ENCODE measurements at regions not wholly inside any gene's neighbourhood (a gene's known extent, or its start where the extent isn't known, plus 50 kb on each side); places are given as distances from the start of the nearest gene placed in this dataset.

GRCh38 chr2:161063946-161064306 is 96.3 kb upstream of the TANK start:
- TF ChIP-seq CTCF (IDR thresholded peaks at IDR 0.05; ENCODE audit: low read length) (no peak), EZH2 (IDR thresholded peaks at IDR 0.05; ENCODE audit: borderline replicate concordance, low read length) (no peak)
